ENCODE measurements at regions not wholly inside any gene's neighbourhood (a gene's known extent, or its start where the extent isn't known, plus 50 kb on each side); places are given as distances from the start of the nearest gene placed in this dataset.

DNA sequence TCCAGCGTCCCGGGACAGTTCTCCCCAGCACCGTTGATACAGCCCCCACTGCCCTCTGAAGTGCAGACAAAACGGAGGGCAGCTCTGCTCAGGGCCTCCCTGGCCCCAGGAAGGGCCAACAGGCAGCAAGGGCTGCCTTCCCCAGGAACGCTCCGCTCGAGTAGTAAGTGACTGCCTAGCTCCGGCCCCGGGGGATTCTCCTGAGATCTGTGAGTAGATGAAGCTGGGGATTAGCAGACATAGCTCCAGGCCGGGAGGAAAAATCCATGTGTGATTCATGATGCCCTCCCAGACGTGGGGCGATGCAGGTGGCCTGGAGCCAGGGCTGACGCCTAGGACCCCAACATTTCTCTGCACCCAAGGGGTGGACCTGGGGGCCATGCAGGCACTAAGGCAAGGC is 85.3 kb downstream of the ENGASE start:
- TF ChIP-seq, protein P1, sequence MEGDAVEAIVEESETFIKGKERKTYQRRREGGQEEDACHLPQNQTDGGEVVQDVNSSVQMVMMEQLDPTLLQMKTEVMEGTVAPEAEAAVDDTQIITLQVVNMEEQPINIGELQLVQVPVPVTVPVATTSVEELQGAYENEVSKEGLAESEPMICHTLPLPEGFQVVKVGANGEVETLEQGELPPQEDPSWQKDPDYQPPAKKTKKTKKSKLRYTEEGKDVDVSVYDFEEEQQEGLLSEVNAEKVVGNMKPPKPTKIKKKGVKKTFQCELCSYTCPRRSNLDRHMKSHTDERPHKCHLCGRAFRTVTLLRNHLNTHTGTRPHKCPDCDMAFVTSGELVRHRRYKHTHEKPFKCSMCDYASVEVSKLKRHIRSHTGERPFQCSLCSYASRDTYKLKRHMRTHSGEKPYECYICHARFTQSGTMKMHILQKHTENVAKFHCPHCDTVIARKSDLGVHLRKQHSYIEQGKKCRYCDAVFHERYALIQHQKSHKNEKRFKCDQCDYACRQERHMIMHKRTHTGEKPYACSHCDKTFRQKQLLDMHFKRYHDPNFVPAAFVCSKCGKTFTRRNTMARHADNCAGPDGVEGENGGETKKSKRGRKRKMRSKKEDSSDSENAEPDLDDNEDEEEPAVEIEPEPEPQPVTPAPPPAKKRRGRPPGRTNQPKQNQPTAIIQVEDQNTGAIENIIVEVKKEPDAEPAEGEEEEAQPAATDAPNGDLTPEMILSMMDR (IDR thresholded peaks at IDR 0.05): no peak
- TF ChIP-seq SIN3A (IDR thresholded peaks at IDR 0.05; ENCODE audit: borderline replicate concordance, insufficient read depth, low read depth, low read length) (no peak), POLR2AphosphoS5 (IDR thresholded peaks at IDR 0.05; ENCODE audit: low read depth, low read length) (no peak)
- TF ChIP-seq, protein P2, sequence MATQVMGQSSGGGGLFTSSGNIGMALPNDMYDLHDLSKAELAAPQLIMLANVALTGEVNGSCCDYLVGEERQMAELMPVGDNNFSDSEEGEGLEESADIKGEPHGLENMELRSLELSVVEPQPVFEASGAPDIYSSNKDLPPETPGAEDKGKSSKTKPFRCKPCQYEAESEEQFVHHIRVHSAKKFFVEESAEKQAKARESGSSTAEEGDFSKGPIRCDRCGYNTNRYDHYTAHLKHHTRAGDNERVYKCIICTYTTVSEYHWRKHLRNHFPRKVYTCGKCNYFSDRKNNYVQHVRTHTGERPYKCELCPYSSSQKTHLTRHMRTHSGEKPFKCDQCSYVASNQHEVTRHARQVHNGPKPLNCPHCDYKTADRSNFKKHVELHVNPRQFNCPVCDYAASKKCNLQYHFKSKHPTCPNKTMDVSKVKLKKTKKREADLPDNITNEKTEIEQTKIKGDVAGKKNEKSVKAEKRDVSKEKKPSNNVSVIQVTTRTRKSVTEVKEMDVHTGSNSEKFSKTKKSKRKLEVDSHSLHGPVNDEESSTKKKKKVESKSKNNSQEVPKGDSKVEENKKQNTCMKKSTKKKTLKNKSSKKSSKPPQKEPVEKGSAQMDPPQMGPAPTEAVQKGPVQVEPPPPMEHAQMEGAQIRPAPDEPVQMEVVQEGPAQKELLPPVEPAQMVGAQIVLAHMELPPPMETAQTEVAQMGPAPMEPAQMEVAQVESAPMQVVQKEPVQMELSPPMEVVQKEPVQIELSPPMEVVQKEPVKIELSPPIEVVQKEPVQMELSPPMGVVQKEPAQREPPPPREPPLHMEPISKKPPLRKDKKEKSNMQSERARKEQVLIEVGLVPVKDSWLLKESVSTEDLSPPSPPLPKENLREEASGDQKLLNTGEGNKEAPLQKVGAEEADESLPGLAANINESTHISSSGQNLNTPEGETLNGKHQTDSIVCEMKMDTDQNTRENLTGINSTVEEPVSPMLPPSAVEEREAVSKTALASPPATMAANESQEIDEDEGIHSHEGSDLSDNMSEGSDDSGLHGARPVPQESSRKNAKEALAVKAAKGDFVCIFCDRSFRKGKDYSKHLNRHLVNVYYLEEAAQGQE (IDR thresholded peaks at IDR 0.05; ENCODE audit: insufficient read depth in 1 of 2, low read depth in 2 of 2, low read length in 1 of 2): no peak
